K562 (cell line): ENCODE measurements at regions not wholly inside any gene's neighbourhood (a gene's known extent, or its start where the extent isn't known, plus 50 kb on each side); places are given as distances from the start of the nearest gene placed in this dataset.
A peak's percentile ranks its signal among the peaks of the same experiment; 100 is the strongest.
"Not testable (repeated sequence)": the region's sequence is repeated elsewhere in the genome, so short reads cannot be mapped to it uniquely, and the experiment has no call there.

Source experiments
- ATAC-seq: fragments of 200-7000 bp; cut with Tn5 transposase; 3 replicates; pipeline ENCODE4 v1.9.1; 2020; ENCODE audit warnings: moderate library complexity
- BruUV-seq: library from RNA; stranded (reverse); fragments of 400-500 nt; replicated peaks from 2 replicates; lab custom pipeline; 2021; lab: Mats Ljungman, UMichigan
- CTCF ChIA-PET: fragments of 300-600 bp; formaldehyde crosslinking; extraction: SDS; loops from one replicate; lab custom pipeline; 2021; ENCODE audit warnings: low intra/inter-chr PET ratio; lab: Yijun Ruan, JAX
- POLR2A ChIA-PET: fragments of 300-600, 350-650 bp; sonication (Branson Sonifier 250); formaldehyde crosslinking; extraction: SDS; loops from one replicate; lab custom pipeline; 2021; ENCODE audit warnings: antibody characterized with exemption, inconsistent platforms; lab: Yijun Ruan, JAX
- DNase-seq, 4 experiments: peaks; one replicate each; pipeline versions ENCODE4 v3.0.0 to v3.0.0-alpha.2; 2011 to 2018; ENCODE audit warnings: low spot score in 3 of 4, mixed read lengths in 3 of 4; ENCODE audit errors: extremely low read depth in 1 of 4
- FAIRE-seq: peaks from 2 replicates; lab custom pipeline; 2011; peaks lifted over from hg19 to GRCh38; lab: Jason Lieb, UNC
- H2AFZ ChIP-seq: 2 replicates; pipeline ENCODE4 v1.6.0; 2011; ENCODE audit warnings: low read depth, low read length, control low read depth, inconsistent platforms
- H3K27ac ChIP-seq: fragments of 200-600 bp; 3 replicates; pipeline ENCODE4 v1.8.0; 2011; ENCODE audit warnings: low read depth, mild to moderate bottlenecking, control low read depth, inconsistent platforms, low read length, moderate library complexity, mixed read lengths; ENCODE audit errors: extremely low read depth
- H3K27me3 ChIP-seq, 2 experiments: fragments of 300-600 bp in 1 of 2; 2 replicates in 1 of 2; 3 replicates in 1 of 2; pipeline versions ENCODE4 v1.6.0 to v1.8.0; 2011; ENCODE audit warnings: inconsistent platforms in 2 of 2, low read length in 2 of 2, mild to moderate bottlenecking in 1 of 2, mixed read lengths in 1 of 2, moderate library complexity in 1 of 2; ENCODE audit not compliant: control insufficient read depth in 2 of 2, insufficient read depth in 2 of 2
- H3K36me3 ChIP-seq: fragments of 300-600 bp; 3 replicates; pipeline ENCODE4 v1.8.0; 2011; ENCODE audit warnings: mild to moderate bottlenecking, low read length, inconsistent platforms; ENCODE audit not compliant: control insufficient read depth, insufficient read depth
- H3K4me1 ChIP-seq, 2 experiments: fragments of 200-600 bp in 1 of 2; replicated peaks in 1 of 2; 2 replicates in 1 of 2; 3 replicates in 1 of 2; pipeline versions ENCODE4 v1.5.1 to v1.8.0; 2011; ENCODE audit warnings: inconsistent platforms in 2 of 2, low read length in 2 of 2, mild to moderate bottlenecking in 1 of 2, mixed read lengths in 1 of 2, moderate library complexity in 1 of 2; ENCODE audit not compliant: control insufficient read depth in 2 of 2, insufficient read depth in 2 of 2
- H3K4me2 ChIP-seq: 2 replicates; pipeline ENCODE4 v1.6.1; 2011; ENCODE audit warnings: low read length, control low read depth, inconsistent platforms, mixed read lengths; ENCODE audit not compliant: insufficient read depth
- H3K4me3 ChIP-seq: fragments of 200-600 bp; sonication (generic), shearing (Covaris generic); 2 replicates; pipeline ENCODE4 v1.5.1; 2016; ENCODE audit warnings: control low read depth, inconsistent platforms
- H3K79me2 ChIP-seq: fragments of 200-600 bp; 3 replicates; pipeline ENCODE4 v1.8.0; 2011; ENCODE audit warnings: low read length, inconsistent platforms; ENCODE audit not compliant: control insufficient read depth, insufficient read depth
- H3K9ac ChIP-seq, 2 experiments: 2 replicates each; pipeline versions ENCODE4 v1.6.0 to v1.6.1; 2011; ENCODE audit warnings: low read depth in 2 of 2, low read length in 2 of 2, control low read depth in 1 of 2, inconsistent platforms in 1 of 2, mild to moderate bottlenecking in 1 of 2, mixed read lengths in 1 of 2; ENCODE audit not compliant: insufficient read depth in 1 of 2
- H3K9me1 ChIP-seq: one replicate; pipeline ENCODE4 v1.6.0; 2011; ENCODE audit warnings: inconsistent platforms, mild to moderate bottlenecking, low read length, moderate library complexity; ENCODE audit not compliant: control insufficient read depth, insufficient read depth
- H3K9me3 ChIP-seq: replicated peaks from 2 replicates; pipeline ENCODE4 v1.5.1; 2011; ENCODE audit warnings: low read depth, low read length, inconsistent platforms; ENCODE audit not compliant: control insufficient read depth, insufficient read depth
- H4K20me1 ChIP-seq: replicated peaks from 2 replicates; pipeline ENCODE4 v1.6.1; 2011; ENCODE audit warnings: low read length, inconsistent platforms, mixed read lengths; ENCODE audit not compliant: control insufficient read depth, insufficient read depth
- ASH1L ChIP-seq: fragments of 450-650 bp; IDR thresholded peaks from 2 replicates; pipeline ENCODE4 v1.6.1; 2018; ENCODE audit warnings: borderline replicate concordance, mild to moderate bottlenecking, low read depth; ENCODE audit not compliant: partially characterized antibody
- BHLHE40 ChIP-seq: IDR thresholded peaks from 2 replicates; pipeline ENCODE4 v1.6.1; 2011; ENCODE audit warnings: low read length, improper control_type of control experiment
- CBFA2T2 ChIP-seq: fragments of 450-650 bp; conservative IDR thresholded peaks from 2 replicates; pipeline ENCODE4 v1.6.1; 2017; ENCODE audit warnings: mild to moderate bottlenecking
- DEAF1 ChIP-seq: fragments of 450-650 bp; formaldehyde crosslinking; IDR thresholded peaks from 2 replicates; pipeline ENCODE4 v1.4.0; 2020; ENCODE audit warnings: mild to moderate bottlenecking, moderate library complexity
- HDAC3 ChIP-seq: fragments of 450-650 bp; IDR thresholded peaks from 2 replicates; pipeline ENCODE4 v1.6.1; 2018; ENCODE audit warnings: borderline replicate concordance, mild to moderate bottlenecking, moderate library complexity; ENCODE audit not compliant: partially characterized antibody
- IRF2 ChIP-seq: sonication (generic); formaldehyde crosslinking; IDR thresholded peaks from 2 replicates; pipeline ENCODE4 v1.8.1; 2022; ENCODE audit warnings: mild to moderate bottlenecking, missing genetic modification reagents
- KDM1A ChIP-seq, 2 experiments: fragments of 450-650 bp; IDR thresholded peaks; 2 replicates each; pipeline ENCODE4 v1.6.1; 2016; ENCODE audit warnings: mild to moderate bottlenecking in 2 of 2
- PCBP2 ChIP-seq: fragments of 200-400 bp; formaldehyde crosslinking; IDR thresholded peaks from 2 replicates; pipeline ENCODE4 v1.6.1; 2018; ENCODE audit warnings: low read length, low read depth, mild to moderate bottlenecking, moderate library complexity; ENCODE audit not compliant: poor library complexity, severe bottlenecking
- SUPT5H ChIP-seq: fragments of 450-650 bp; IDR thresholded peaks from 2 replicates; pipeline ENCODE4 v1.6.1; 2016
- TEAD4 ChIP-seq, 2 experiments: sonication (generic) in 1 of 2; formaldehyde crosslinking in 1 of 2; IDR thresholded peaks; 2 replicates each; pipeline versions ENCODE4 v1.6.1 to v1.8.0; 2012 to 2022; ENCODE audit warnings: borderline replicate concordance in 1 of 2, inconsistent platforms in 1 of 2, low read length in 1 of 2, mild to moderate bottlenecking in 1 of 2, missing genetic modification reagents in 1 of 2
- ZNF24 ChIP-seq: fragments of 450-650 bp; IDR thresholded peaks from 2 replicates; pipeline ENCODE4 v1.6.1; 2016
- ZNF740 ChIP-seq, 3 experiments: fragments of 200-800 bp in 1 of 3; sonication (Bioruptor generic) in 1 of 3; sonication (generic) in 1 of 3; formaldehyde crosslinking in 1 of 3; IDR thresholded peaks; 2 replicates each; pipeline versions ENCODE4 v1.6.1 to v1.8.0; 2016 to 2022; ENCODE audit warnings: mild to moderate bottlenecking in 2 of 3, missing compliant biosample characterization in 2 of 3, missing genetic modification characterization in 2 of 3, missing genetic modification reagents in 1 of 3
- WGBS: fragments of 100-300 bp; shearing (Covaris generic); methylation state at CpG from one replicate; pipeline ENCODE4 v1.1.6; 2016; ENCODE audit warnings: low coverage, mixed read lengths; ENCODE audit not compliant: insufficient coverage; ENCODE audit errors: missing lambda C conversion rate; 5-methylcytosine and 5-hydroxymethylcytosine counted together
- in situ Hi-C: fragments of 300-500 bp; cut with MboI; formaldehyde crosslinking; loops from 4 replicates; pipeline ENCODE4 v1.15.0; 2018; ENCODE audit warnings: inconsistent platforms, mixed read lengths
- intact Hi-C: fragments of 100-400 bp; cut with micrococcal nuclease; formaldehyde crosslinking; loops from 2 replicates; pipeline ENCODE4 v1.14.2; 2022

DNA sequence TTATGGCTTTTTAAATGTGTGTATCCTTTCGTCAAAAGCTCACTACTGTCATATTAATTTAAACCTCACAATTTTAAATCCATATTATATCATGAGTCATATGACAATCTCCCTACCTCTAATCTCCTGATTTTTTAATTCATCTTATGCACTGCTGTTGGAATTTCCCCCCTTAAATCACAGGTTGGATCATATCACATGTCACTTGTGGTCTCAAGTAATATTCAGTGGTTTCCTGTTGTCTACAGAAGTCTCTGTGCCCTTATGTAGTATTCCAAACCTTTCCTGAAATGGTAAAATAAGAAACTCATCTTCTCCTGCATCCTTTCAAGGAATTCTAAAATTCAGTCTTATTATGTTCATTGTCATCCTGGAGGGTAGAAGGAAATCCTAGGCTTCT, 116.0 kb upstream of the CBLB start:
- 38% methylated on average over 1 of the region's 1 CpG for WGBS
- ATAC-seq (no peak), FAIRE-seq (no peak), DNase-seq (no peak)
- no peaks in the 10 kb centered on the region for H3K79me2 ChIP-seq
- no peak overlapping the region for H3K4me3 ChIP-seq
- H3K9me1 ChIP-seq, result no peaks in the 10 kb centered on the region
- no peak overlapping the region for H3K27ac ChIP-seq
- H3K9me3 ChIP-seq, result no peaks in the 10 kb centered on the region
- H3K4me2 ChIP-seq, result no peak overlapping the region
- in situ Hi-C loops (no loop called here), intact Hi-C loops (no loop called here)
- ChIA-PET POLR2A (no interaction called here), CTCF (no interaction called here)
- no peaks in the 10 kb centered on the region for H4K20me1 ChIP-seq
- H2AFZ ChIP-seq, result no peak overlapping the region
- H3K36me3 ChIP-seq, result no peaks in the 10 kb centered on the region
- H3K9ac ChIP-seq, result no peak overlapping the region
- TF ChIP-seq DEAF1 (CRISPR knock-in tag) (no peak), ZNF24 (no peak), KDM1A (IDR thresholded peaks at IDR 0.05) (no peak), ASH1L (no peak), ZNF740 (CRISPR knock-in tag; IDR thresholded peaks at IDR 0.05) (no peak), ZNF740 (tag; IDR thresholded peaks at IDR 0.05) (no peak), IRF2 (no peak), HDAC3 (no peak), SUPT5H (no peak), BHLHE40 (no peak), PCBP2 (no peak), CBFA2T2 (no peak), TEAD4 (IDR thresholded peaks at IDR 0.05; ENCODE audit: low read length) (no peak), TEAD4 (CRISPR knock-in tag; IDR thresholded peaks at IDR 0.05; ENCODE audit: borderline replicate concordance) (no peak)
- no TSS peak for BruUV-seq
- no peaks in the 10 kb centered on the region for H3K27me3 ChIP-seq
- no peaks in the 10 kb centered on the region for H3K4me1 ChIP-seq

GRCh38 chr3:105986343-105986742, 117.5 kb upstream of the CBLB start:
- DNase-seq, H3K4me1 ChIP-seq, H3K36me3 ChIP-seq, H3K4me3 ChIP-seq, CTCF ChIA-PET, H3K9me3 ChIP-seq, H4K20me1 ChIP-seq, in situ Hi-C loops, H3K9me1 ChIP-seq, POLR2A ChIA-PET, H3K79me2 ChIP-seq, intact Hi-C loops, H3K27me3 ChIP-seq, H3K4me2 ChIP-seq, BruUV-seq, H2AFZ ChIP-seq, H3K9ac ChIP-seq, ATAC-seq, H3K27ac ChIP-seq: not testable (repeated sequence)
- WGBS, result 90% methylated on average over 1 of the region's 2 CpGs
- FAIRE-seq, result peak; percentile 37
